Left renal pelvis (tissue), 4 donors: ENCODE measurements at regions not wholly inside any gene's neighbourhood (a gene's known extent, or its start where the extent isn't known, plus 50 kb on each side); places are given as distances from the start of the nearest gene placed in this dataset.

Experiments used
- DNase-seq, 4 donors: peaks; one replicate each; pipeline ENCODE4 v3.0.0-alpha.2; 2013; ENCODE audit warnings: low read depth in 4 of 4, low spot score in 3 of 4

DNA sequence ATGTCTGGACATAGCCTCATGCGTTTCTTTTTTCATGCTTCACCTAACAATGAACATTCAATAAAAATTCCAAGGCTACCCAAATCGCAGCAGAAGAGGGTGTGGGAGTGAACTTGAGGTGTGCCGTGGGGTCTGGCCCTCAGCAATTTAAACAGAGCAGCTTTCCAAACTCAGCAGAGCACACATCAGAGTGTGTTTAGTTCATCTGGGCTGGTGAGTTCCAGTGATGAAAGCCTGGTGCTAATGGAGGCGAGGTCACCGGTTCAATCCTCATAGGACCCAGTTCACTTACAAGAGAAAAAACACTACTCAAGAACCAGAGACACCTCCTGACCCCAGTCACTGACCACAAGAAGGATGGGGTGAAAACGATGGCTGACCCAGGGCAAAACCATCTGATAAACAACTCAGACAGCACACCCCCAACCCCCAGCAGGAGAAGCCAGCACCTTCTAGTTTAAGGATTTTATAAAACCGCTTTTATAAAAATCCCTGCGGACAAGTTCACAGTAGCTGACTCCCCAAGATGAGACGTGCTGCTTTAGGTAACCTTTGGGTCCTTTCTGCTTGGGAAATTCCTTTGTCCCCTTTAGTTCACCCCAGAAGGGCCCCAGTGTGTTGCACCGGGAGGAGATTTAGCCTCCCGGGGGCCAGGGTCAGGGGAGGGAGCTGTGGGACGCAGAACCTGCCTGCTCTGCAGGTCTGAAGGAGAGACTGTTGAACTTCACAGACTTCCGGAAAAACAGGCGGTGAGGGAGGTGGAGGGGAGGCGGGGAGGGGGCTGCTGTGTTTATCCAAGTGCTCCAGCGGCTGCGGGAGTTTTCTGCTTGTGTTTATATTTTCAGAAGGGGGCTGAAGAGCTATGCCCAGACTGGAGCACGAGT is 152.7 kb upstream of the SOX11 start:
- peak in 1 of 4 donors; percentile 73 for DNase-seq

- no peak for DNase-seq
Measured at GRCh38 chr2:5540856-5541255, 151.3 kb upstream of the SOX11 start.

- DNase-seq = no peak
Measured at GRCh38 chr2:5544205-5544786, 147.9 kb upstream of the SOX11 start.

GRCh38 chr2:5546181-5546580 is 146.0 kb upstream of the SOX11 start:
- no peak for DNase-seq

GRCh38 chr2:5548991-5549715 is 143.0 kb upstream of the SOX11 start:
- DNase-seq = peak in 1 of 4 donors; percentile 64

DNA sequence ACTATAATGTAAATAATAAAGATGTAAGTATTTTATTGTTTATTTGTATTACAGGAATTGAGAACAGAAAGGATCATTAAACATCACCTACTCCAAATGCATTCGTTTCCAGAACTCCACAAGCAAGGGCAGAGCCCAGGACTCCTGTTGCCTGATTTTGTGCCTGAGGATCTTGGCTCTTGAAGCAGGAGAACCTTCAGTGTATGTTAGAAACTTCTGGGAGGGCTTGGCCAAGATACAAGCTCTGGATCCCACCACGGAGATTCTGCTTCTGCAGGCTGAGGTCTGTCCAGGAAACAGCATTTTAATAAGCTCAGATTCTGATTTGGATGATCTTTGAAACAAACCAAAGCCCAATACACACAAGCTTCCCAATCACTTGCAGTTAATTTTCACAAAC is 142.4 kb upstream of the SOX11 start:
- no peak for DNase-seq

- no peak for DNase-seq
Measured at GRCh38 chr2:5555636-5556035, 136.5 kb upstream of the SOX11 start.

GRCh38 chr2:5561006-5561405 is 131.2 kb upstream of the SOX11 start:
- DNase-seq = no peak

GRCh38 chr2:5562426-5562825 is 129.8 kb upstream of the SOX11 start:
- no peak for DNase-seq

- DNase-seq = no peak
Measured at GRCh38 chr2:5562865-5563264, 129.3 kb upstream of the SOX11 start.

- no peak for DNase-seq
Measured at GRCh38 chr2:5563411-5563810, 128.8 kb upstream of the SOX11 start.

- no peak for DNase-seq
Measured at GRCh38 chr2:5569256-5569655, 122.9 kb upstream of the SOX11 start.

DNA sequence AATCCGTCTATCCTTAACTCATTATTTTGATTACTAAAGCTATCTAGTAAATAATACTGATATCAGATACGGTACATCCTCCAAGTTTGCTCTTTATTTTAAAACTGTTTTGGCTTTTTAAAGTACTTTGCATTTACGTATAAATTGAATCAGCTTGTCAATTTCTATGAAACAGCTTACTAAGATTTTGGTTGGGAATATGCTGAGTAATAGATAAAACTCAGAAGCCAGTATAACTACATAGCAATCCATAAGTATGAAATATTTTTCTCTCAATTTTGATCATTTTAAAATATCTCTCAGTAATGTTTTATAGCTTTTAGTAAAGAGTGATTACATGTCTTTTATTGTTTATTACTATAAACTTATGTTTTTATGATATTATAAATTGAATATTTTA is 116.2 kb upstream of the SOX11 start:
- DNase-seq = no peak

- DNase-seq = no peak
Measured at GRCh38 chr2:5587766-5588165, 104.4 kb upstream of the SOX11 start.

DNA sequence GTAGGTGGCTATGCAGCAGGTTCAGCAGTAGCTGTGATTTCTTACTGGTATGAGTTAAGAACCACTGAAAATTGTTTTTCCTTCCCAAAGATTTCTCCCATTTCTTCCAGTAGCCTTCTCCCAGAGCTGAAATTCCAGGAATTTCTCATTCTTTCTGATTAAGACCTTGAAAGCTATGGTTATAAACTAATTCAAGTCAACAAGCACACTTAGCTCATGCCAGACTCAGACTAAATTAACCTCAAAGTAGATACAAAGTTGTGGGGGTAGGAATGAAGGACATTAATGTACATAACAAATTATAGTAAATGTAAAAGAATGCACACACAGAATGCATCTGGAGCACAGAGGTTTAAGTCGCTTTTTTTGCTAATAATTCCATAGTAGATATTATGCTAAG is 103.6 kb upstream of the SOX11 start:
- no peak for DNase-seq

DNA sequence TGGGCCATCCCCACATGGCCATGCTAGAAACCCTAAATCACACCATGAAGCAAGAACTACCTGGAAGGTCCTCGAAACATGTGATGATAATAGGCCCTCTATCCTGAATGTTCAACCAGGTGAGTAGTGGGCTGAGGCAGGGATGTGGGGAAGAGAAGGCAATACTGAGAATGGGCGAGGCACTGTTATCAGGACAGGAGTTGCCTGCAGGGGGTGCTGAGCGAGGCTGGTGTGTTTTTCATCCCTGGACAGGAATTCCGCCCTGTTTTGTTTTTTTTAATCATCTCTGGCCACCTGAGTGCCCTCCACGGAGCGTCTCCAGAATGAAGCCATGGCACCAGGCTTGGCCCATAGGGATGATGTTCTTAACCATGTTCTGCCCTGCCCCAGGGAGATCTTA is 103.0 kb upstream of the SOX11 start:
- DNase-seq = no peak

DNA sequence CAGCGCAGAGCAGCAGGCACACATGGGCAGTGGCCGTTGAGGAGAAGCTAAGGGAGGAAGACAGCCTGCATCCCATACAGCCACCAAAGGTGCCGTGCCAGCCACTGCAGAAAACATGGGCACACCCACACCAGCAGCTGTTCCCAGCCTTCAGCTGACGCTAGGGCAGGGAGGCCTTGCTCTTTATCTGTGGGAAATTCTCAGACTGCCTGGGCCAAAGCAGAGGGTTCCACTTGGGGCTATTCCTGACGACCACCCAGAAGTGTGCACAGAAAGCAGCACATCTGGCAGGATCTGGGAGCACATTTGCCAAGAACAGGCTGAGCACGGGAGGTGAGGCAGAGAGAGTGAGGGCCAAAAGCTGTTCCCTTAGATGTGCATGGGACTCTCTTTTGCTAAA is 101.3 kb upstream of the SOX11 start:
- no peak for DNase-seq

- DNase-seq = no peak
Measured at GRCh38 chr2:5592916-5593315, 99.3 kb upstream of the SOX11 start.

DNA sequence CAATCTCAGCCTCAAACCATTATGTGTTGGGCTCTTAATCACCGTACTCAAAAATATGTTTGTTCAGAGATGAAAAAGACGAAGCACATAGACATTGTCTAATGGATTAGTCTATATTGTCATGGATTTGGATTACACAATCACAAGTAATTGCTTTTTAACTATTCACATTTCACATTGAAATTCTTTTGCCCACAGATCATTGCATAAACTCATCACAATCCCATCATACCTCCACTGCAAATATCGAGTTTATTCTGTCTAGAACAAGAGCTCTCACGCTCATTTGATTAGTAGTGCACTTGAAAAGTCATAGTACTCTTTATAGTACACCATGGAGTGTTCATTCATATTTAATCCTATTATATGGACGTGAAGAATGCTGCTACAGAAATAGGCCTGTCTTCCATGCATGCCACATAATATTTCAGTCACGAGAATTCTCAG is 97.9 kb upstream of the SOX11 start:
- DNase-seq = no peak

DNA sequence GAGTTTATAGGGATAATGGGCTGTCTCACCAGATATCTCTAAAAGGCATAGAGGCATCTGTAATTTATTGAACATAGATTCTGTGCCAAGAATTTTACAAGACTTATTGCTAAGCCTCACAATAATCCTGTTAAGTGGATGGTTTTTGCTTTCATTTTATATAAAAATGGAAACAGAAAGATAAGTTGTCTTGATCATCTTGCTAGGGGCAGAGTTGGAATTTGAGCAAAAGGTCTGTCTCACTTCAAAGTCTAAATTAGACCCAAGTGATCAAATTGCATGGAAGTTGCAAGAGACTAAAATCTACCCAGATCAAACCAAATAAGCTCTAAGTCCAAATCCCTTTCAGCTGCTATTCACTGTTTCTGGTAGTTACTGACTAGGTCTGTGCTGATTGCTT is 95.3 kb upstream of the SOX11 start:
- no peak for DNase-seq

GRCh38 chr2:5598156-5598555 is 94.0 kb upstream of the SOX11 start:
- no peak for DNase-seq

GRCh38 chr2:5609201-5609600 is 83.0 kb upstream of the SOX11 start:
- no peak for DNase-seq
